PC-3 (cell line): ENCODE measurements at regions not wholly inside any gene's neighbourhood (a gene's known extent, or its start where the extent isn't known, plus 50 kb on each side); places are given as distances from the start of the nearest gene placed in this dataset.

Experiments used
- ATAC-seq: fragments of 200-7000 bp; cut with Tn5 transposase; 2 replicates; pipeline ENCODE4 v1.9.1; 2020; ENCODE audit warnings: mild to moderate bottlenecking, moderate library complexity
- BruUV-seq: library from RNA; stranded (reverse); fragments of 400-500 nt; replicated peaks from 2 replicates; lab custom pipeline; 2021; lab: Mats Ljungman, UMichigan
- CTCF ChIA-PET: fragments of 300-600 bp; sonication (Branson Sonifier 250); formaldehyde crosslinking; loops from one replicate; lab custom pipeline; 2022; ENCODE audit warnings: antibody characterized with exemption; lab: Charles Lee
- POLR2A ChIA-PET: fragments of 300-600 bp; sonication (Branson Sonifier 250); formaldehyde crosslinking; loops from one replicate; lab custom pipeline; 2022; ENCODE audit warnings: antibody characterized with exemption; ENCODE audit not compliant: unreplicated experiment; lab: Charles Lee
- DNase-seq: peaks from one replicate; pipeline ENCODE4 v3.0.0-alpha.2; 2015
- H2AFZ ChIP-seq: fragments of 300-600 bp; sonication (generic); 2 replicates; pipeline ENCODE4 v1.6.0; 2016; ENCODE audit warnings: antibody characterized with exemption, low read length
- H3F3A ChIP-seq: fragments of 300-600 bp; sonication (generic); one replicate; pipeline ENCODE4 v1.6.0; 2017; ENCODE audit warnings: antibody characterized with exemption, low read length, control low read depth, mild to moderate bottlenecking; ENCODE audit not compliant: unreplicated experiment
- H3K27ac ChIP-seq: fragments of 300-600 bp; sonication (generic); 2 replicates; pipeline ENCODE4 v1.5.1; 2016; ENCODE audit warnings: mild to moderate bottlenecking, low read length
- H3K27me3 ChIP-seq: fragments of 300-600 bp; sonication (generic); 2 replicates; pipeline ENCODE4 v1.6.1; 2016; ENCODE audit warnings: low read length, mixed read lengths
- H3K36me3 ChIP-seq: fragments of 300-600 bp; sonication (generic); 2 replicates; pipeline ENCODE4 v1.6.1; 2016; ENCODE audit warnings: low read depth, mixed run types, low read length, mixed read lengths
- H3K4me1 ChIP-seq: fragments of 300-600 bp; sonication (generic); 2 replicates; pipeline ENCODE4 v1.5.1; 2016; ENCODE audit warnings: low read length; ENCODE audit not compliant: insufficient read depth
- H3K4me2 ChIP-seq: fragments of 300-600 bp; sonication (generic); 2 replicates; pipeline ENCODE4 v1.6.0; 2016; ENCODE audit warnings: low read length
- H3K4me3 ChIP-seq: fragments of 300-600 bp; sonication (generic); 2 replicates; pipeline ENCODE4 v1.5.1; 2016; ENCODE audit warnings: mild to moderate bottlenecking, low read length, mixed read lengths
- H3K79me2 ChIP-seq: fragments of 300-600 bp; sonication (generic); 2 replicates; pipeline ENCODE4 v1.6.1; 2017; ENCODE audit warnings: low read length, mixed read lengths
- H3K9ac ChIP-seq: fragments of 300-600 bp; sonication (generic); 2 replicates; pipeline ENCODE4 v1.6.0; 2016; ENCODE audit warnings: mild to moderate bottlenecking, low read length
- H3K9me2 ChIP-seq: fragments of 300-600 bp; sonication (generic); replicated peaks from 2 replicates; pipeline ENCODE4 v1.6.1; 2016; ENCODE audit warnings: mixed run types, low read length, mixed read lengths
- H3K9me3 ChIP-seq: fragments of 300-600 bp; sonication (generic); 2 replicates; pipeline ENCODE4 v1.6.1; 2016; ENCODE audit warnings: low read length, mixed read lengths
- H4K20me1 ChIP-seq: fragments of 300-600 bp; sonication (generic); 2 replicates; pipeline ENCODE4 v1.6.1; 2016; ENCODE audit warnings: low read length, mixed read lengths
- CTCF ChIP-seq: fragments of 300-600 bp; sonication (generic); conservative IDR thresholded peaks from 2 replicates; pipeline ENCODE4 v1.5.1; 2017; ENCODE audit warnings: antibody characterized with exemption, low read depth, mild to moderate bottlenecking, low read length
- EZH2 ChIP-seq: fragments of 300-600 bp; sonication (generic); IDR thresholded peaks from one replicate; pipeline ENCODE4 v1.6.1; 2017; ENCODE audit warnings: antibody characterized with exemption, mild to moderate bottlenecking, low read length; ENCODE audit not compliant: unreplicated experiment
- EZH2phosphoT487 ChIP-seq: fragments of 300-600 bp; sonication (generic); IDR thresholded peaks from 2 replicates; pipeline ENCODE4 v1.6.1; 2018; ENCODE audit warnings: mild to moderate bottlenecking, antibody characterized with exemption, low read length, borderline replicate concordance
- intact Hi-C: fragments of 100-400 bp; cut with micrococcal nuclease; formaldehyde crosslinking; loops from 2 replicates; pipeline ENCODE4 v1.9.0; 2023

- no TSS peak for BruUV-seq
- Histone ChIP-seq H3K36me3 (no peaks in the 10 kb centered on the region), H3K9ac (no peak overlapping the region), H3K4me3 (no peak overlapping the region), H3K79me2 (no peaks in the 10 kb centered on the region), H3K9me3 (no peaks in the 10 kb centered on the region), H3K27ac (no peak overlapping the region), H3K4me2 (no peak overlapping the region), H3K4me1 (peaks cover 29% of the 10 kb centered on the region), H2AFZ (no peak overlapping the region), H4K20me1 (no peaks in the 10 kb centered on the region), H3F3A (no peaks in the 10 kb centered on the region), H3K27me3 (no peaks in the 10 kb centered on the region), H3K9me2 (no peaks in the 10 kb centered on the region)
- TF ChIP-seq EZH2 (no peak), EZH2phosphoT487 (no peak), CTCF (no peak)
- ChIA-PET POLR2A (no interaction called here), CTCF (no interaction called here)
- DNase-seq = no peak
- intact Hi-C loops = no loop called here
- ATAC-seq = no peak
Observed at GRCh38 chr1:208433086-208433485, 188.9 kb upstream of the PLXNA2 start.

GRCh38 chr1:208433971-208434370 lies 189.8 kb upstream of the PLXNA2 start:
- Histone ChIP-seq H2AFZ (no peak overlapping the region), H3K9ac (no peak overlapping the region), H3K79me2 (no peaks in the 10 kb centered on the region), H3K36me3 (no peaks in the 10 kb centered on the region), H3K27me3 (no peaks in the 10 kb centered on the region), H3K9me2 (no peaks in the 10 kb centered on the region), H3K4me3 (no peak overlapping the region), H3F3A (no peaks in the 10 kb centered on the region), H3K27ac (no peak overlapping the region), H3K4me1 (peaks cover 29% of the 10 kb centered on the region), H3K4me2 (no peak overlapping the region), H4K20me1 (no peaks in the 10 kb centered on the region), H3K9me3 (no peaks in the 10 kb centered on the region)
- intact Hi-C loops = no loop called here
- no peak for DNase-seq
- ChIA-PET CTCF (no interaction called here), POLR2A (no interaction called here)
- TF ChIP-seq EZH2phosphoT487 = no peak
- no peak for TF ChIP-seq CTCF
- TF ChIP-seq EZH2 = no peak
- ATAC-seq = no peak
- BruUV-seq = no TSS peak

GRCh38 chr1:208437401-208437800 lies 193.2 kb upstream of the PLXNA2 start:
- H3K4me2 ChIP-seq = peak overlapping the region; percentile 34; the same call in 1 of the 2 replicates
- DNase-seq = peak; percentile 81
- POLR2A ChIA-PET = no interaction called here

More at GRCh38 chr1:208437401-208437800, 193.2 kb upstream of the PLXNA2 start:
- TF ChIP-seq EZH2phosphoT487 (no peak), CTCF (no peak), EZH2 (no peak)
- BruUV-seq = no TSS peak
- H3K9ac ChIP-seq = no peak overlapping the region
- no peaks in the 10 kb centered on the region for H4K20me1 ChIP-seq
- no peaks in the 10 kb centered on the region for H3K27me3 ChIP-seq
- CTCF ChIA-PET = no interaction called here
- no peaks in the 10 kb centered on the region for H3K36me3 ChIP-seq
- H3K9me3 ChIP-seq = no peaks in the 10 kb centered on the region
- H3F3A ChIP-seq = no peaks in the 10 kb centered on the region
- H3K4me3 ChIP-seq = no peak overlapping the region
- ATAC-seq = peak; percentile 77
- no peaks in the 10 kb centered on the region for H3K9me2 ChIP-seq
- peak overlapping the region; percentile 4; the same call in 1 of the 2 replicates for H3K27ac ChIP-seq
- no peaks in the 10 kb centered on the region for H3K79me2 ChIP-seq
- intact Hi-C loops = no loop called here
- H2AFZ ChIP-seq = peak overlapping the region; percentile 61
- peaks cover 14% of the 10 kb centered on the region for H3K4me1 ChIP-seq
